NCI-H2107 (cell line): ENCODE measurements at regions not wholly inside any gene's neighbourhood (a gene's known extent, or its start where the extent isn't known, plus 50 kb on each side); places are given as distances from the start of the nearest gene placed in this dataset.

Experiments
- DNase-seq: peaks from one replicate; lab custom pipeline; 2025; lab: John Stamatoyannopoulos, UW

- DNase-seq: no peak
Measured at GRCh38 chr4:181618896-181619295, 624.3 kb upstream of the TENM3 start.

- DNase-seq: no peak
Measured at GRCh38 chr4:181619651-181620050, 623.6 kb upstream of the TENM3 start.

GRCh38 chr4:181637186-181638105 is 605.8 kb upstream of the TENM3 start:
- no peak for DNase-seq

- DNase-seq: no peak
Measured at GRCh38 chr4:181643466-181643865, 599.7 kb upstream of the TENM3 start.

- DNase-seq: no peak
Measured at GRCh38 chr4:181645489-181645888, 597.7 kb upstream of the TENM3 start.

- DNase-seq: no peak
Measured at GRCh38 chr4:181646864-181647263, 596.3 kb upstream of the TENM3 start.

- no peak for DNase-seq
Measured at GRCh38 chr4:181647396-181648147, 595.6 kb upstream of the TENM3 start.

- no peak for DNase-seq
Measured at GRCh38 chr4:181650033-181650825, 593.0 kb upstream of the TENM3 start.

GRCh38 chr4:181656748-181657147 is 586.5 kb upstream of the TENM3 start:
- DNase-seq: no peak

- no peak for DNase-seq
Measured at GRCh38 chr4:181659202-181659601, 584.0 kb upstream of the TENM3 start.

GRCh38 chr4:181659876-181660275 is 583.3 kb upstream of the TENM3 start:
- no peak for DNase-seq

- no peak for DNase-seq
Measured at GRCh38 chr4:181661090-181661489, 582.1 kb upstream of the TENM3 start.

GRCh38 chr4:181661923-181662322 is 581.3 kb upstream of the TENM3 start:
- no peak for DNase-seq

GRCh38 chr4:181662383-181662782 is 580.8 kb upstream of the TENM3 start:
- DNase-seq: no peak

GRCh38 chr4:181670506-181670905 is 572.7 kb upstream of the TENM3 start:
- DNase-seq: no peak

GRCh38 chr4:181671672-181672071 is 571.5 kb upstream of the TENM3 start:
- DNase-seq: no peak

GRCh38 chr4:181672751-181673150 is 570.5 kb upstream of the TENM3 start:
- DNase-seq: no peak

GRCh38 chr4:181674315-181674875 is 568.8 kb upstream of the TENM3 start:
- DNase-seq: no peak

- no peak for DNase-seq
Measured at GRCh38 chr4:181676546-181676945, 566.7 kb upstream of the TENM3 start.

GRCh38 chr4:181677201-181677600 is 566.0 kb upstream of the TENM3 start:
- no peak for DNase-seq

GRCh38 chr4:181677621-181678020 is 565.6 kb upstream of the TENM3 start:
- no peak for DNase-seq

- DNase-seq: no peak
Measured at GRCh38 chr4:181679754-181680153, 563.4 kb upstream of the TENM3 start.
